ENCODE measurements at regions not wholly inside any gene's neighbourhood (a gene's known extent, or its start where the extent isn't known, plus 50 kb on each side); places are given as distances from the start of the nearest gene placed in this dataset.

DNA sequence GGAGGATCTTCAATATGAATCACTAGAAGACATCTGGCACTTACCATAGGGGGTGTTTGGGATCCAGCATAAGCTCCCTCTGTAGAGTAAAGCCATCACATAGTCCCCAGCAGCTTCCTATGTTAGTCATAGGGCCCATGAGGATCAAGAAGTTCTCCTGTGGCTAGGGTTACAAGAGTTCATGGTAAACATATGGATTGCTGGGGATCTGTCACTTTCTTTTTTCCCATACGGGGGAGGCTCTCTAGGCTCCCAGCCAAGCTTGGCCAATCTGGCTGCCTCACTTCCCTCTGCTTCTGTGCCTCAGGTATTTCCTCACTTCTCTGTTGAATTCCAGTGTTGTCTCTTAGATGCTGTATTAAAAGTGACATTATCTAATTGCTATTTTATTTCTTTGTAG is 597.9 kb downstream of the PDCD6IP start:
- no peak overlapping the region for H3K4me3 ChIP-seq
- TF ChIP-seq, protein P1, sequence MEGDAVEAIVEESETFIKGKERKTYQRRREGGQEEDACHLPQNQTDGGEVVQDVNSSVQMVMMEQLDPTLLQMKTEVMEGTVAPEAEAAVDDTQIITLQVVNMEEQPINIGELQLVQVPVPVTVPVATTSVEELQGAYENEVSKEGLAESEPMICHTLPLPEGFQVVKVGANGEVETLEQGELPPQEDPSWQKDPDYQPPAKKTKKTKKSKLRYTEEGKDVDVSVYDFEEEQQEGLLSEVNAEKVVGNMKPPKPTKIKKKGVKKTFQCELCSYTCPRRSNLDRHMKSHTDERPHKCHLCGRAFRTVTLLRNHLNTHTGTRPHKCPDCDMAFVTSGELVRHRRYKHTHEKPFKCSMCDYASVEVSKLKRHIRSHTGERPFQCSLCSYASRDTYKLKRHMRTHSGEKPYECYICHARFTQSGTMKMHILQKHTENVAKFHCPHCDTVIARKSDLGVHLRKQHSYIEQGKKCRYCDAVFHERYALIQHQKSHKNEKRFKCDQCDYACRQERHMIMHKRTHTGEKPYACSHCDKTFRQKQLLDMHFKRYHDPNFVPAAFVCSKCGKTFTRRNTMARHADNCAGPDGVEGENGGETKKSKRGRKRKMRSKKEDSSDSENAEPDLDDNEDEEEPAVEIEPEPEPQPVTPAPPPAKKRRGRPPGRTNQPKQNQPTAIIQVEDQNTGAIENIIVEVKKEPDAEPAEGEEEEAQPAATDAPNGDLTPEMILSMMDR (IDR thresholded peaks at IDR 0.05): no peak
- H3K27ac ChIP-seq: no peak overlapping the region
- DNase-seq (ENCODE audit: low spot score): no peak

DNA sequence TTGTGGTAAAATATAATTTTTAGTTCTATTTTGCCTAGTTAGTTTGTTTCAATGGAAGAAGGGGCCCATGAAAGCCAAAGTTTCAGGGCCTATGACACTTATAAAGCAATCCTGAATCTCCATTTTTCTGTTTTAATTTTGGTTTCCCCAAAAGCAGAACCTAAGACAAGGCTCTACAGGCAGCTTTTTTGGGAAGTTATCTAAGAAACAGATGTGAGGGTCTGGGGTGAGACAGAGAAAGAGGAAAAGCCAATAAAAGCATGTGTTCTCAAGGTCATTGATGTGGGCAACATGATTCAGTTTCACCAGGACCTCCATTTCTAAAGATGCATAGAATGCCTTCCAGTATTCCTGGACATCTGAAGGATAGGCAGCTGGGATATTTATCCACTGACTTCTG is 598.5 kb downstream of the PDCD6IP start:
- DNase-seq (ENCODE audit: low spot score): no peak
- TF ChIP-seq, protein P1 (IDR thresholded peaks at IDR 0.05): no peak
- Histone ChIP-seq H3K4me3 (no peak overlapping the region), H3K27ac (no peak overlapping the region)

DNA sequence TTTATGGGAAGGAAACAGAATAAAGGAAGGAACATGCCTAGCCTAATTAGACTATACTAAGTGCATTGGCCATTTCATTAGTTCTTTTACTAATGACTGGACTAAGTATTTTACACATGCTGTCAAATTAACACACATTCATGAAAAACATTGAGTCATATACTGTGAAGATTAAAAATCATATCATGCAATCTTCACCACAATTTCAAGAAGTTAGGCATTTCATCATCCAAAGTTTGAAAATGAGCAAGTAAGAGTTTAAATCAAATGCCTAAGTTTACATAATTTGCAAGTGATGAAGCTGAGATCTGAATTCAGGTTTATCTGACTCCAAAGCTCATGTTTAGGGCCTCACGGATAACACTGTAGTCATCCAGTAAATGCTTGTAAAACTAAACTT is 601.0 kb downstream of the PDCD6IP start:
- TF ChIP-seq, protein P1 (IDR thresholded peaks at IDR 0.05): no peak
- no peak overlapping the region for H3K4me3 ChIP-seq

DNA sequence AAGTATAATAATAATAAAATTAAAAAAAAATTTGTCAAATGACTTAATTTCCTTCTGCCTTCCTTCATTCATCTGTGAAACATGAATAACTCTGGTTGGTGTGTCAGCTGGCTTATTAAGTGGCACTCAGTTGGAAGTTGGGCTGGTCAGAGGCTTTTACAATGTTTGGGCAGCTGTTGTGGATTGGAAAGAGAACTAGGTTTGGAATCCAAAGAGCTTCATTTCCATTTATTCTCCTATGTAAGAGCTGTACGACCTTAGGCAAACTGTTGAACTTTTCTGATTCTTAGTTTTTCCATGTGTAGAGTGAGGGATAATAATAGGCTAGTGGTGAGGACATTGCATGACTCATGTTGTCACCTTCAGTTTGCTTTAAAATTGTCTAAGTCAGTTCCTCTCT is 606.7 kb downstream of the PDCD6IP start:
- no peak for DNase-seq (ENCODE audit: low spot score)
- Histone ChIP-seq H3K27ac (no peak overlapping the region), H3K4me3 (no peak overlapping the region)
- TF ChIP-seq, protein P1 (IDR thresholded peaks at IDR 0.05): no peak

More for the DNA sequence above, 601.0 kb downstream of the PDCD6IP start:
- H3K27ac ChIP-seq: no peak overlapping the region
- no peak for DNase-seq (ENCODE audit: low spot score)

DNA sequence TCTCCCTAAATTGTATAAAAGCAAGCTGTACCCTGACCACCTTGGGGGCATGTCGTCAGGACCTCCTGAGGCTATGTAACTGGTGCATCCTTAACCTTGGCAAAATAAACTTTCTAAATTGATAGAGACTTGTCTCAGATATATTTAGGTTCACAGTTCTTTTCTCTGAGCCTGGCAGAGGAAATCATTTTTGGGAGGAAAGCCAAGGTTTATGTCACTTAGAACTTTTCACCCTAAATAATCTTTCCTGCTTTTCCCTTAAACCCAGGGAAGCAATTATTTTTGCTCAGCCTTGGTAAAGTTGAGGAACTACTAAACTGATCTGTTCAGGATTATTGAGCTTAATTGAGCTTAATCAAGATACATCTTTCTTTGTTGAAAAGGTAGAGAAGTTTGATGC is 608.9 kb downstream of the PDCD6IP start:
- no peak for DNase-seq (ENCODE audit: low spot score)
- TF ChIP-seq, protein P1 (IDR thresholded peaks at IDR 0.05): no peak
- Histone ChIP-seq H3K27ac (no peak overlapping the region), H3K4me3 (no peak overlapping the region)

DNA sequence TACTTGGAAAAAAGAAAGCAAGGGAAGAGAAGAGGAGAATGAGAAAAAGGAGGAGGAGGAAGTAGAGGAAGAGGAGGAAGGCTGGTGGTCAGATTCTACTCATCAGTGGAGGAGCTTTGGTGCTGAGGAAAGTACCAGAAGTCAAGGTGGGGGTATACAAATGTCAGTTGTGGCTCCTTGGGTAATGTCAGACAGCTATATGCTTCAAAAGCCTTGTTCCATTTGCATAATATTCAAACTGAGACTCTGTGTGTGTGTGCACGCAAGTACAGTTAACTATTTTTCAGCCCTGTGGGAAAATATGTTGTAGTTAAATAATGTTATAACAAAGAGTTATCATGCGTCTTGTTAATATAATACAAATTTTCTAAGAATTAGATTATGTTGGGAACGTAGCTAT is 609.7 kb downstream of the PDCD6IP start:
- H3K4me3 ChIP-seq: no peak overlapping the region
- DNase-seq (ENCODE audit: low spot score): no peak
- TF ChIP-seq, protein P1 (IDR thresholded peaks at IDR 0.05): no peak
- no peak overlapping the region for H3K27ac ChIP-seq

DNA sequence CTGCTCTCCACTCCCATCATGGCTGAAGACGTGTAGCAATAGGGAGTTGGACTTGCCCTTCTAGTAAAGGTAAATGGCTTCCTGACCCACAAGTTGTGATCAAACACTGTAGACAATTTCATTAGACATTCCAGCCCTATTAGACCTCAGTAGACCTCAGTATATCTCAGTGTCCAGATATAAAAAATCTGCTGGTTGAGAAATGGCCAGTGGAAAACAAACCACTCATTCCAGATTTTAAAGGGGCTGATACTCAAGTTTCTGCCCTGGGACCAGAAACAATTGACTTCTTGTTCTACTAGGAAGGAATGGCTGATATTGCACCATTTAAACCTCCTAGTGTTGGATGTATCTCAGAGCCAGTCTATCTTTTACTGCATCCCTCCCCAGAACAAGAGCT is 613.2 kb downstream of the PDCD6IP start:
- DNase-seq (ENCODE audit: low spot score): no peak
- Histone ChIP-seq H3K4me3 (no peak overlapping the region), H3K27ac (no peak overlapping the region)
- TF ChIP-seq, protein P1 (IDR thresholded peaks at IDR 0.05): no peak
